ENCODE measurements at regions not wholly inside any gene's neighbourhood (a gene's known extent, or its start where the extent isn't known, plus 50 kb on each side); places are given as distances from the start of the nearest gene placed in this dataset.

DNA sequence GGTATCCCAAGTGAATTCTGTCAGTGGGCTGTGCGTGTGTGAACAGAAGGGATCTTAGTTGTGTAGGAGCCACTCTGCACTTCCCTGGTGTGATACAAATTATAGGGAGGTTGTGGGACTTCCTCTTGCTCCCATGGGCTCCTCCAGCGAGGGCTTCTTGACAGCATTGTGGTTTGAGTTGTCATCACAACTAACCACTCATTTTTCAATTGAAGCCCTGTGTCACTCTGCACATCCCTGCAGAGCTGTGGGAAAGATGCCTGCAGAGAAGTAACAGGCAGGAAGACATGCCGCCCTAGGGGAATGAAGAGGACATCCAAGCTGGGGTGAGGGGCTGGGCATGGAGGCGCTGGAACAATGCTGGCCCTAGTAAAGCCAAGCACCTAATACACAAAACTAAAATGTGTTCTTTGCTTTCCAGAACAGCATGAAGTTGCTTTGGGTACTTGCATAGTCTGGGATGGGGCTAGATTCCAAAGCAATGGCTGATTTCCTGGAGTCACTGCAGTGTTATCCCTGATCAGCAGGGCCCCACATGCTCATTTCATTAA is 692.5 kb downstream of the TOX3 start:
- TF ChIP-seq, protein P1, sequence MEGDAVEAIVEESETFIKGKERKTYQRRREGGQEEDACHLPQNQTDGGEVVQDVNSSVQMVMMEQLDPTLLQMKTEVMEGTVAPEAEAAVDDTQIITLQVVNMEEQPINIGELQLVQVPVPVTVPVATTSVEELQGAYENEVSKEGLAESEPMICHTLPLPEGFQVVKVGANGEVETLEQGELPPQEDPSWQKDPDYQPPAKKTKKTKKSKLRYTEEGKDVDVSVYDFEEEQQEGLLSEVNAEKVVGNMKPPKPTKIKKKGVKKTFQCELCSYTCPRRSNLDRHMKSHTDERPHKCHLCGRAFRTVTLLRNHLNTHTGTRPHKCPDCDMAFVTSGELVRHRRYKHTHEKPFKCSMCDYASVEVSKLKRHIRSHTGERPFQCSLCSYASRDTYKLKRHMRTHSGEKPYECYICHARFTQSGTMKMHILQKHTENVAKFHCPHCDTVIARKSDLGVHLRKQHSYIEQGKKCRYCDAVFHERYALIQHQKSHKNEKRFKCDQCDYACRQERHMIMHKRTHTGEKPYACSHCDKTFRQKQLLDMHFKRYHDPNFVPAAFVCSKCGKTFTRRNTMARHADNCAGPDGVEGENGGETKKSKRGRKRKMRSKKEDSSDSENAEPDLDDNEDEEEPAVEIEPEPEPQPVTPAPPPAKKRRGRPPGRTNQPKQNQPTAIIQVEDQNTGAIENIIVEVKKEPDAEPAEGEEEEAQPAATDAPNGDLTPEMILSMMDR (IDR thresholded peaks at IDR 0.05 in 8 of 11, conservative IDR thresholded peaks at IDR 0.05 in 3 of 11): no peak
- TF ChIP-seq POLR2A (IDR thresholded peaks at IDR 0.05): no peak
- TF ChIP-seq POLR2AphosphoS5 (IDR thresholded peaks at IDR 0.05): no peak
